Mucosa of rectum (tissue), 2 donors: ENCODE measurements at regions not wholly inside any gene's neighbourhood (a gene's known extent, or its start where the extent isn't known, plus 50 kb on each side); places are given as distances from the start of the nearest gene placed in this dataset.
"Not testable (repeated sequence)": the region's sequence is repeated elsewhere in the genome, so short reads cannot be mapped to it uniquely, and the experiment has no call there.

ENCODE experiments used
- H3K27ac ChIP-seq, 2 donors: one replicate each; pipeline ENCODE4 v1.7.0; 2013; ENCODE audit warnings: inconsistent platforms in 2 of 2, low read depth in 2 of 2, low read length in 2 of 2
- H3K27me3 ChIP-seq, 2 donors: one replicate each; pipeline ENCODE4 v1.7.0; 2013; ENCODE audit warnings: low read length in 2 of 2; ENCODE audit not compliant: control insufficient read depth in 2 of 2, insufficient read depth in 2 of 2
- H3K36me3 ChIP-seq, 2 donors: one replicate each; pipeline ENCODE4 v1.7.0; 2013; ENCODE audit warnings: low read length in 2 of 2; ENCODE audit not compliant: control insufficient read depth in 2 of 2, insufficient read depth in 2 of 2
- H3K4me1 ChIP-seq, 2 donors: one replicate each; pipeline ENCODE4 v1.7.0; 2013; ENCODE audit warnings: low read length in 2 of 2, mild to moderate bottlenecking in 1 of 2; ENCODE audit not compliant: control insufficient read depth in 2 of 2, insufficient read depth in 2 of 2
- H3K4me3 ChIP-seq, 2 donors: one replicate each; pipeline ENCODE4 v1.7.0; 2013; ENCODE audit warnings: low read length in 2 of 2
- H3K9ac ChIP-seq, 2 donors: one replicate each; pipeline ENCODE4 v1.7.0; 2013; ENCODE audit warnings: low read length in 2 of 2, low read depth in 1 of 2, mild to moderate bottlenecking in 1 of 2
- H3K9me3 ChIP-seq, 2 donors: one replicate each; pipeline ENCODE4 v1.7.0; 2013; ENCODE audit warnings: low read length in 2 of 2; ENCODE audit not compliant: control insufficient read depth in 2 of 2
- donor health status: healthy.
- donor health status: Normal muscosa, but diverticular disease.

DNA sequence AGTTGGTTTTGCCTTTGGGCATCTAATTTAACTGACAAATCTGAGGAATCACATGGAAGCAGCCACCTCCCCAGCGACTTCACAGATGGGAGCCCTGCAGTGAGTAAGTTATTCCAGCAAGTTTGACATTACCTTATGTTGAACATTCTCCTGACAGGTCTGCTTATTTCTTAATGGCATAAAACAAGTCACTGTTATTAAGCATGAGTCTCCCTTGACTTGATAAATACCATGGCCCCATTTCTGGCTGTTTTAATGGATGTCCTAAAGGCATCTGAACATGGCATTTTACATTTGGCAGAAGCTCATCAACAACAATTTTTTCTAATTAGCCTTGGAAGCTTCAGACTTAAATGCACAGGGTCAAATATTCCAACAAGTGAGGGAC is 92.6 kb upstream of the CREB1 start:
- Histone ChIP-seq H3K9ac (no peak overlapping the region), H3K27me3 (no peaks in the 10 kb centered on the region), H3K9me3 (no peaks in the 10 kb centered on the region), H3K27ac (no peak overlapping the region), H3K4me1 (no peaks in the 10 kb centered on the region), H3K4me3 (no peak overlapping the region), H3K36me3 (no peaks in the 10 kb centered on the region)

DNA sequence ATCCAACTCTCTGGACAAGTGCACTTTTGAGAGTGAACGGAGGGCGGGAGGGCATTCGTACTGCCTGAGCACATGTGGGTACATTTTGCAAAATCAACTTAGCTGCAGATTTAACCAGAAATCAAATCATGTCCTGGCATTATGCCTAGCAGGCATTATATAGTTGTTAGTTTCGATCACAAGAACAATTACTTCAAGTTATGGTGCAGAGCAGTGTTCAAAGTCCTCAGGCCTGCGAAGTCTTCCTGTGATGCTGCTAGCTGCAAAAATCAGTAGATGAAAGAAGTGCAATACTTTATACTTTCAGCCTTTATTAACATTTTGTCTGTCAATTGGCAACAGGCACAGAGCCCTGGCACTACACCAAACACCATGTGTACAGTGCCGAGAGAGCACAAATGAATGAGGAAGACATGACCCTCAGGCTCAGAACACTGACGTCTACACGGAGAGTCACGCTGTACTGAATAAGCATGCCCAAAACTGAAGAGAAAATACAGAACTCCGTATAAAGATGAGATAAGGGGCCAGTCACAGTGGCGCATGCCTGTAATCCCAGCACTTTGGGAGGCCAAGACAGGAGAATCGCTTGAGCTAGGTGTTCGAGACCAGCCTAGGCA is 92.1 kb upstream of the CREB1 start:
- H3K9me3 ChIP-seq: no peaks in the 10 kb centered on the region
- no peak overlapping the region for H3K4me3 ChIP-seq
- no peaks in the 10 kb centered on the region for H3K36me3 ChIP-seq
- no peak overlapping the region for H3K27ac ChIP-seq
- no peaks in the 10 kb centered on the region for H3K27me3 ChIP-seq
- no peaks in the 10 kb centered on the region for H3K4me1 ChIP-seq
- no peak overlapping the region for H3K9ac ChIP-seq

DNA sequence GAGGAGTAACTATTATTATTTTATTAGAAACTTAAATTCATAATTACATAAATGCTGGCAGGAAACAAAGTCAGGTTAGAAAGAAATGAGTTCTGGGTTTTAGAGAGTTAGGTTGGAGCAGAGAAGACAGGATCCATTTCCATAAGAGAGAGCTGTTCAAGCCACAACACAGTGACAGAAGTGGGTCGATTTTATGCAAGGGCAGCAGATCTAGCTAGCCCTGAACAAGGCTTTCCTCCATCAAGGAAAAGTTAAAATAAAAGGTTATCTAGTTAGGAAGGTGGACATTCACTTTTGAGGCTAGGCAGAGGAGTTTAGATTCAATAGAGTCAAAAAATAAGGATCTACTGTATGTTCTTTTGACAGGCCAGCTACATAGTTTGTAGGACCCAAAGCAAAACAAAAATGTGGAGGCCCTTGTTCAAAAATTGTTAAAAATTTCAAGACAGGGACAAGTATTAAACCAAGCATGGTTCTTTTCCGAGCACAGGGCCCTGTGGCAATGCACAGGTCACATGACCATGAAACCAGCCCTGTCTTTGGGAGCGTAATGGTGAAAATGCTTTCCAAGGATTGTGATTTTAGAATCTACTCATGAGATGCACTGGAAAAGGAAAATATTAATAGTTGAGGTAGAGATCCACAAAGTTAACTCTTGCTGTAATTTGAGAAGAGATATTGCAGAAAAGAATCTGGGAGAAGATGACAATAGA is 91.2 kb upstream of the CREB1 start:
- Histone ChIP-seq H3K9ac (no peak overlapping the region), H3K27ac (no peak overlapping the region), H3K36me3 (no peaks in the 10 kb centered on the region), H3K4me1 (no peaks in the 10 kb centered on the region), H3K9me3 (no peaks in the 10 kb centered on the region), H3K4me3 (no peak overlapping the region), H3K27me3 (no peaks in the 10 kb centered on the region)

GRCh38 chr2:207439881-207440280 is 89.9 kb upstream of the CREB1 start:
- not testable (repeated sequence) for H3K9ac ChIP-seq, H3K27ac ChIP-seq, H3K4me1 ChIP-seq, H3K9me3 ChIP-seq, H3K36me3 ChIP-seq, H3K27me3 ChIP-seq, H3K4me3 ChIP-seq

DNA sequence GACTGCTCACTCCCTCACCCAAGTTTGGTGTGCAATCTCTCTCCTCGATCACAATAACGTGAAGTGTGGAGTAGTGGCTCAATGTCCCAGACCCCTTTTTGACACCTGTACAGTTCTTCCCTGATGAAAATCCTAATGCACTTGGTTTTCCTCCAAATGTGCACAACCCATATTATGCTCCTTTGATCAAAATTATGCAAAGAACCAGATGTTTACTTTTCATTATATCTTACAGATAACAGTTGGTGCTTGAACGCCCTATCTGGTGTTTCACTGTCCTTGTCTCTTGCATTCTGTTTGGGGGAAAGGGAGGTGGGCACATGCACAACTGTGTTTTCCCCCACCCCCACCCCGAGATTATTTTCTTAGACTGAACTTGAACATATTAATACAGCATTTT is 85.0 kb upstream of the CREB1 start:
- H3K9me3 ChIP-seq: no peaks in the 10 kb centered on the region
- H3K36me3 ChIP-seq: no peaks in the 10 kb centered on the region
- H3K27me3 ChIP-seq: no peaks in the 10 kb centered on the region
- H3K27ac ChIP-seq: no peak overlapping the region
- H3K4me1 ChIP-seq: no peaks in the 10 kb centered on the region
- no peak overlapping the region for H3K9ac ChIP-seq
- no peak overlapping the region for H3K4me3 ChIP-seq

DNA sequence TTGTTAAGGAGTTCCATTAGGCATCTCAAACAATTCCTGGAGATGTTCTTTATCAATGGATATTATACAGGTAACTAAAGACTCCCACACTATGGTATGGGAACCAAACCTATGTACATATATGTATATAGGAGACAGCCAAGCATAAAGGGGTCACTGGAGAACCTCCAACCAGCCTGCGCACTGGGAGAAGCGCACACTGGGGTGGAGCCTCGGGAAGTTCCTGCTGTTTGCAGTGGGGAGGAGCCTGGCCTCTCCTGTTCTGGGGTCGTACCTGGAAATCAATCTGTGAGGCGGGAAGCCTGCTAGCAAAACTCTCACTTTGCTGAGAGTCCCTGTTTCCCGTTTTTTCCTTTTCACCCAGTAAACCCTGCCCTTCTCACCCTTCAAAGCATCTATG is 83.1 kb upstream of the CREB1 start:
- Histone ChIP-seq H3K9ac (no peak overlapping the region), H3K27me3 (no peaks in the 10 kb centered on the region), H3K4me3 (no peak overlapping the region), H3K36me3 (no peaks in the 10 kb centered on the region), H3K4me1 (no peaks in the 10 kb centered on the region), H3K27ac (no peak overlapping the region), H3K9me3 (no peaks in the 10 kb centered on the region)

DNA sequence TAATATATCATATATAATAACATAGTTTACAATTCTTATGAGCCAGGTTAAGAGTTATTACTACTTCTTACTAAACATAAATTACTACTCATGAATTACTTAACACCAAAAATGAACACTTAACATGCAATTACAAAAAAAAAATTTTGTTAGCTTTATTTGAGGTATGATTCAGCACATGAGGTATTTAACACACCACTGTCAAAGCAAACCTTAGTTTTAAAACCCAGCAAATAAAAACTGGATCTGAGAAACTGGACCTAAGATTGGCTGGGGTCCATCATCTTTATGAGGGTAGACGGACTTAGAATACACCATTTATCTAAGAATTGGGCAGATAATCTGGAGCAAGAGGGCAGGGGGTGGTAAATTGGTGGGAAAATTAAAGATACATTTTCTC is 81.8 kb upstream of the CREB1 start:
- Histone ChIP-seq H3K27me3 (no peaks in the 10 kb centered on the region), H3K27ac (no peak overlapping the region), H3K4me1 (no peaks in the 10 kb centered on the region), H3K36me3 (no peaks in the 10 kb centered on the region), H3K4me3 (no peak overlapping the region), H3K9ac (no peak overlapping the region), H3K9me3 (no peaks in the 10 kb centered on the region)

DNA sequence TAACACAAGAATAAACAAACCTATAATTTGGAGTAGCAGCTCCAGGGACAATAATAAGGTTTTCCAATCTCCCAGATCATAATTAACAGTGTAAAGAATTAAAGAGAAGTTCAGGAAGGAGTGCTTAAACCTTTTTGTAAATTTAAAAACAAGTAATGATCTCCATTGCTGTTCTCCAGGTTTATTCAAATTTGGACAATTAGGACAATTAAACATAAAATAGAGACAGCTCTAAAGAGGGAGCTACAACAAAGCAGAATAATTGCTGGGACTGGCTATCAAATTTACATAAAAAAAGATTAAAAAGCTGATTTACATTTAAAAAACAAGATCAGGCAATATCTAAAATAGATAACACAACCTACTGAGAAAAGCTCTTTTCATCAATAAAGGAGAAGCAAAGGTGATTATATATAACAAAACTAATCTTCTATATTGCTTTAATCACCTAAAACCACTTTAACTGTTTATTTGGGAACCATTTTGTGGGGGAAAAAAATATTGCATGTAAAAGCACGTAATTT is 80.1 kb upstream of the CREB1 start:
- H3K4me1 ChIP-seq: no peaks in the 10 kb centered on the region
- H3K9me3 ChIP-seq: no peaks in the 10 kb centered on the region
- H3K4me3 ChIP-seq: no peak overlapping the region
- no peak overlapping the region for H3K9ac ChIP-seq
- no peak overlapping the region for H3K27ac ChIP-seq
- no peaks in the 10 kb centered on the region for H3K36me3 ChIP-seq
- H3K27me3 ChIP-seq: no peaks in the 10 kb centered on the region

- Histone ChIP-seq H3K9me3 (no peaks in the 10 kb centered on the region), H3K4me3 (no peak overlapping the region), H3K27ac (no peak overlapping the region), H3K9ac (no peak overlapping the region), H3K4me1 (no peaks in the 10 kb centered on the region), H3K27me3 (no peaks in the 10 kb centered on the region), H3K36me3 (no peaks in the 10 kb centered on the region)
These were observed 79.6 kb upstream of the CREB1 start for GRCh38 chr2:207450186-207450585.

GRCh38 chr2:207458582-207458981 is 71.2 kb upstream of the CREB1 start:
- no peaks in the 10 kb centered on the region for H3K27me3 ChIP-seq
- H3K4me1 ChIP-seq: no peaks in the 10 kb centered on the region
- H3K4me3 ChIP-seq: no peak overlapping the region

More at GRCh38 chr2:207458582-207458981, 71.2 kb upstream of the CREB1 start:
- Histone ChIP-seq H3K36me3 (no peaks in the 10 kb centered on the region), H3K9me3 (no peaks in the 10 kb centered on the region), H3K9ac (no peak overlapping the region), H3K27ac (no peak overlapping the region)
